NCI-H146 (cell line): ENCODE measurements at regions not wholly inside any gene's neighbourhood (a gene's known extent, or its start where the extent isn't known, plus 50 kb on each side); places are given as distances from the start of the nearest gene placed in this dataset.
A peak's percentile ranks its signal among the peaks of the same experiment; 100 is the strongest.

ENCODE experiments used
- DNase-seq: peaks from one replicate; lab custom pipeline; 2025; lab: John Stamatoyannopoulos, UW

GRCh38 chr2:19783935-19784334 is 117.8 kb downstream of the TTC32 start:
- no peak for DNase-seq

GRCh38 chr2:19776941-19777514 is 124.8 kb downstream of the TTC32 start:
- no peak for DNase-seq

- DNase-seq, result no peak
Observed at GRCh38 chr2:19775838-19776237, 125.9 kb downstream of the TTC32 start.

GRCh38 chr2:19775315-19775714 is 126.5 kb downstream of the TTC32 start:
- DNase-seq, result no peak

GRCh38 chr2:19774805-19775176 is 127.0 kb downstream of the TTC32 start:
- peak; percentile 64 for DNase-seq

GRCh38 chr2:19772981-19773380 is 128.8 kb downstream of the TTC32 start:
- DNase-seq, result no peak

- DNase-seq, result no peak
Observed at GRCh38 chr2:19769513-19769912, 132.3 kb downstream of the TTC32 start.

- no peak for DNase-seq
Observed at GRCh38 chr2:19767899-19768298, 133.9 kb downstream of the TTC32 start.

- no peak for DNase-seq
Observed at GRCh38 chr2:19764998-19765397, 136.8 kb downstream of the TTC32 start.

GRCh38 chr2:19763731-19764130 is 138.1 kb downstream of the TTC32 start:
- DNase-seq, result no peak

- no peak for DNase-seq
Observed at GRCh38 chr2:19762959-19763605, 138.7 kb downstream of the TTC32 start.

- DNase-seq, result no peak
Observed at GRCh38 chr2:19762142-19762541, 139.6 kb downstream of the TTC32 start.

- no peak for DNase-seq
Observed at GRCh38 chr2:19759880-19760279, 141.9 kb downstream of the TTC32 start.

- no peak for DNase-seq
Observed at GRCh38 chr2:19758658-19759057, 143.1 kb downstream of the TTC32 start.

- DNase-seq, result no peak
Observed at GRCh38 chr2:19757586-19757985, 144.2 kb downstream of the TTC32 start.

- no peak for DNase-seq
Observed at GRCh38 chr2:19754907-19755306, 146.9 kb downstream of the TTC32 start.

GRCh38 chr2:19753818-19754217 is 148.0 kb downstream of the TTC32 start:
- DNase-seq, result no peak

GRCh38 chr2:19753314-19753713 is 148.5 kb downstream of the TTC32 start:
- no peak for DNase-seq

GRCh38 chr2:19752500-19752899 is 149.3 kb downstream of the TTC32 start:
- DNase-seq, result no peak

GRCh38 chr2:19751631-19752030 is 150.2 kb downstream of the TTC32 start:
- DNase-seq, result no peak

GRCh38 chr2:19750136-19750535 is 151.6 kb downstream of the TTC32 start:
- DNase-seq, result no peak

GRCh38 chr2:19749507-19749836 is 152.3 kb downstream of the TTC32 start:
- no peak for DNase-seq

GRCh38 chr2:19748711-19749506 is 152.9 kb downstream of the TTC32 start:
- no peak for DNase-seq

- DNase-seq, result peak; percentile 28
Observed at GRCh38 chr2:19748073-19748375, 153.8 kb downstream of the TTC32 start.
